GM23338 (cell line): ENCODE measurements at regions not wholly inside any gene's neighbourhood (a gene's known extent, or its start where the extent isn't known, plus 50 kb on each side); places are given as distances from the start of the nearest gene placed in this dataset.

Source experiments
- ATAC-seq: fragments of 200-7000 bp; cut with Tn5 transposase; 3 replicates; pipeline ENCODE4 v1.9.1; 2020
- DNase-seq: peaks from one replicate; pipeline ENCODE4 v3.0.0-alpha.2; 2015; ENCODE audit warnings: low spot score
- H2AFZ ChIP-seq: fragments of 200-600 bp; sonication (generic); 2 replicates; pipeline ENCODE4 v1.8.0; 2016; ENCODE audit warnings: antibody characterized with exemption, mild to moderate bottlenecking, moderate library complexity
- H3F3A ChIP-seq: fragments of 200-600 bp; sonication (generic); replicated peaks from 2 replicates; pipeline ENCODE4 v1.8.0; 2017; ENCODE audit warnings: antibody characterized with exemption, mixed run types, low read depth
- H3K27ac ChIP-seq: fragments of 200-600 bp; sonication (generic); 2 replicates; pipeline ENCODE4 v1.6.1; 2016; ENCODE audit warnings: low read depth
- H3K27me3 ChIP-seq: fragments of 200-600 bp; sonication (generic); 2 replicates; pipeline ENCODE4 v1.8.0; 2016; ENCODE audit warnings: mild to moderate bottlenecking, mixed run types, moderate library complexity; ENCODE audit not compliant: insufficient read depth
- H3K36me3 ChIP-seq: fragments of 200-600 bp; sonication (generic); 2 replicates; pipeline ENCODE4 v1.8.0; 2016; ENCODE audit warnings: mild to moderate bottlenecking; ENCODE audit not compliant: insufficient read depth
- H3K4me1 ChIP-seq: fragments of 200-600 bp; sonication (generic); 2 replicates; pipeline ENCODE4 v1.8.0; 2016; ENCODE audit warnings: mild to moderate bottlenecking, moderate library complexity; ENCODE audit not compliant: insufficient read depth
- H3K4me2 ChIP-seq: fragments of 200-600 bp; sonication (generic); 2 replicates; pipeline ENCODE4 v1.7.1; 2017; ENCODE audit warnings: mixed run types
- H3K4me3 ChIP-seq: fragments of 200-600 bp; sonication (generic); 2 replicates; pipeline ENCODE4 v1.6.1; 2016; ENCODE audit warnings: mixed run types
- H3K79me2 ChIP-seq: fragments of 200-600 bp; sonication (generic); replicated peaks from 2 replicates; pipeline ENCODE4 v1.8.0; 2017; ENCODE audit warnings: mild to moderate bottlenecking; ENCODE audit not compliant: insufficient read depth
- H3K9me2 ChIP-seq: fragments of 200-600 bp; sonication (generic); 2 replicates; pipeline ENCODE4 v1.8.0; 2017; ENCODE audit not compliant: insufficient read depth
- H4K20me1 ChIP-seq: fragments of 200-600 bp; sonication (generic); replicated peaks from 2 replicates; pipeline ENCODE4 v1.8.0; 2017; ENCODE audit warnings: mild to moderate bottlenecking; ENCODE audit not compliant: insufficient read depth
- H3K27ac Mint-ChIP-seq: 2 replicates; pipeline ENCODE4 v1.8.0; 2020; ENCODE audit warnings: inconsistent platforms, mild to moderate bottlenecking, moderate library complexity, mixed read lengths
- H3K27me3 Mint-ChIP-seq: 3 replicates; pipeline ENCODE4 v1.8.0; 2022; ENCODE audit warnings: low read depth, mild to moderate bottlenecking, moderate library complexity, mixed read lengths, inconsistent platforms; ENCODE audit not compliant: insufficient read depth, poor library complexity
- H3K36me3 Mint-ChIP-seq: 3 replicates; pipeline ENCODE4 v1.8.0; 2021; ENCODE audit warnings: low read depth, mild to moderate bottlenecking, inconsistent platforms, moderate library complexity, mixed read lengths
- H3K4me1 Mint-ChIP-seq: 3 replicates; pipeline ENCODE4 v1.8.0; 2020; ENCODE audit warnings: mild to moderate bottlenecking, inconsistent platforms, mixed read lengths
- H3K4me3 Mint-ChIP-seq: 3 replicates; pipeline ENCODE4 v1.8.0; 2021; ENCODE audit warnings: moderate library complexity, mild to moderate bottlenecking, inconsistent platforms, mixed read lengths
- H3K9me3 Mint-ChIP-seq: 3 replicates; pipeline ENCODE4 v1.8.0; 2020; ENCODE audit warnings: moderate library complexity, mild to moderate bottlenecking, inconsistent platforms, mixed read lengths
- CREB1 ChIP-seq: fragments of 250-450 bp; sonication (Bioruptor Pico); IDR thresholded peaks from 2 replicates; pipeline ENCODE4 v1.5.0; 2020; ENCODE audit warnings: low read depth, mild to moderate bottlenecking, moderate library complexity
- ETS1 ChIP-seq: IDR thresholded peaks from 2 replicates; pipeline ENCODE4 v1.6.1; 2016; ENCODE audit warnings: antibody characterized with exemption
- EZH2 ChIP-seq: fragments of 200-600 bp; sonication (generic); IDR thresholded peaks from one replicate; pipeline ENCODE4 v1.8.0; 2017; ENCODE audit warnings: antibody characterized with exemption, mild to moderate bottlenecking, low read depth; ENCODE audit not compliant: unreplicated experiment
- JUNB ChIP-seq: IDR thresholded peaks from one replicate; pipeline ENCODE4 v1.6.1; 2016; ENCODE audit warnings: antibody characterized with exemption; ENCODE audit not compliant: unreplicated experiment
- NANOG ChIP-seq: IDR thresholded peaks from 2 replicates; pipeline ENCODE4 v1.6.1; 2016; ENCODE audit warnings: antibody characterized with exemption, borderline replicate concordance
- POLR2AphosphoS5 ChIP-seq: IDR thresholded peaks from 2 replicates; pipeline ENCODE4 v1.6.1; 2016; ENCODE audit warnings: antibody characterized with exemption, low read depth
- STAT1 ChIP-seq: IDR thresholded peaks from one replicate; pipeline ENCODE4 v1.6.1; 2016; ENCODE audit warnings: antibody characterized with exemption; ENCODE audit not compliant: unreplicated experiment
- ZNF331 ChIP-seq: fragments of 250-450 bp; sonication (Bioruptor Pico); IDR thresholded peaks from 2 replicates; pipeline ENCODE4 v1.5.0; 2020; ENCODE audit warnings: low read depth, mild to moderate bottlenecking, moderate library complexity
- TF ChIP-seq, protein P1 (sequence below), 2 experiments: fragments of 200-600 bp in 1 of 2; sonication (generic) in 1 of 2; conservative IDR thresholded peaks; 2 replicates each; pipeline versions ENCODE4 v1.5.1 to v1.6.1; 2016 to 2017; ENCODE audit warnings: antibody characterized with exemption in 2 of 2, low read depth in 2 of 2, mild to moderate bottlenecking in 2 of 2, moderate library complexity in 1 of 2

DNA sequence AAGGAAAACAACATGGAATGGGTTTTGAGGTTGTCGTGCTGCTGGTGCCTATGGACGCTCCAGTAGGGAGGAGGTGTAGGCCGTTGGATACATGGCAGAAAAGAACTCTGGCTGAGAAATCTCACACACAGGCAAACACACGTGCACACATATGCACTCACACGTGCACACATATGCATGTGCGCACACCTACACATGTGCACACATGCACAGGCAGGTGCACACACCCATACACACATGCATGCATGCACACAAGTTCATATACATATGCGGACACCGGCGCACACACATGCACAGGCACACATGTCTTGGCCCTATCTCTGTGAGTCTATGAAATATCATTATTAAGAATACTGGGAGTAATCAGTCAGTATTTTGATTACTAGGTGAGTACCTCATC is 150.4 kb downstream of the LRRC30 start (continued):
- no peak for TF ChIP-seq ETS1
- no peak for TF ChIP-seq NANOG
- no peak for TF ChIP-seq ZNF331 (CRISPR knock-in tag)
- no peak for TF ChIP-seq CREB1 (CRISPR knock-in tag)
- TF ChIP-seq JUNB: no peak
- TF ChIP-seq POLR2AphosphoS5: no peak
- TF ChIP-seq, protein P1, sequence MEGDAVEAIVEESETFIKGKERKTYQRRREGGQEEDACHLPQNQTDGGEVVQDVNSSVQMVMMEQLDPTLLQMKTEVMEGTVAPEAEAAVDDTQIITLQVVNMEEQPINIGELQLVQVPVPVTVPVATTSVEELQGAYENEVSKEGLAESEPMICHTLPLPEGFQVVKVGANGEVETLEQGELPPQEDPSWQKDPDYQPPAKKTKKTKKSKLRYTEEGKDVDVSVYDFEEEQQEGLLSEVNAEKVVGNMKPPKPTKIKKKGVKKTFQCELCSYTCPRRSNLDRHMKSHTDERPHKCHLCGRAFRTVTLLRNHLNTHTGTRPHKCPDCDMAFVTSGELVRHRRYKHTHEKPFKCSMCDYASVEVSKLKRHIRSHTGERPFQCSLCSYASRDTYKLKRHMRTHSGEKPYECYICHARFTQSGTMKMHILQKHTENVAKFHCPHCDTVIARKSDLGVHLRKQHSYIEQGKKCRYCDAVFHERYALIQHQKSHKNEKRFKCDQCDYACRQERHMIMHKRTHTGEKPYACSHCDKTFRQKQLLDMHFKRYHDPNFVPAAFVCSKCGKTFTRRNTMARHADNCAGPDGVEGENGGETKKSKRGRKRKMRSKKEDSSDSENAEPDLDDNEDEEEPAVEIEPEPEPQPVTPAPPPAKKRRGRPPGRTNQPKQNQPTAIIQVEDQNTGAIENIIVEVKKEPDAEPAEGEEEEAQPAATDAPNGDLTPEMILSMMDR (conservative IDR thresholded peaks at IDR 0.05; ENCODE audit: low read depth in 2 of 2): no peak

DNA sequence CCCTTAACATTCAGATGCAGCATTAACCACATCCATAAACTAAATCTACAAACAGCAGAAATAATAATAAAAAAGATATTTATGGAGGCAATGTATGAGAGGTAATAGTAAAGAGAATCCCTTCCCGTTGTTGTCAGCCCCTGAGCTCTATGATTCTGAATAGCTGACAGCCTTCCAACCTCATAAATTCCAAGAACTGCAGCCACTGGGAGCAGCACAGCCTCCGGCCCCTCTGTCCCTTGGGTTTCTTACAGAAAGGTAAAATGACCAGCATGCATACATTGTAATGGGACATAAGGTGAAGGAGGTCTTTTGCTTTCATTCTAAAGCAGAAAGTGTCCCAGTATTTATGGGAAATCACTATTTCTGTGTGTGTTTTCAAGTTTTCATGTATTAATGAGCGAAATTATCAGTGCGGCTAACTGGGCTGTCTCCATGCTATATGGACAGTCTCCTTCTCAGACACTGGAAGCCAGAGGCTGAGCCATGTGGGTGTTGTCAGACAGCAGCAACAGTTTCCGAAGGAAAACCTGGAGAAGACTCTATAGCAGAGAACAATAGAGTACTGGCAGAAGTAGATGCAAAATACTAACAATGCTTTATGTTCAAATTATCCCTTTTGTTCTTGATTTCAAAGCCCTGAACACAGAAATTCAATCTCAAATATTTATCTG is 151.6 kb downstream of the LRRC30 start:
- Histone ChIP-seq H3K79me2 (no peaks in the 10 kb centered on the region), H3K4me3 (no peak overlapping the region), H3F3A (no peaks in the 10 kb centered on the region), H2AFZ (peak overlapping the region; percentile 14; the same call in 1 of the 2 replicates), H3K36me3 (no peaks in the 10 kb centered on the region), H3K27me3 (no peaks in the 10 kb centered on the region), H3K4me2 (no peak overlapping the region), H3K4me1 (no peaks in the 10 kb centered on the region), H3K9me2 (no peaks in the 10 kb centered on the region), H3K27ac (no peak overlapping the region), H4K20me1 (no peaks in the 10 kb centered on the region)
- Mint-ChIP-seq H3K27me3 (peaks cover 2% of the 10 kb centered on the region), H3K9me3 (no peaks in the 10 kb centered on the region; the same call in 2 of the 3 replicates), H3K4me1 (peaks cover 28% of the 10 kb centered on the region), H3K4me3 (no peak overlapping the region), H3K36me3 (no peaks in the 10 kb centered on the region), H3K27ac (no peak overlapping the region)
- ATAC-seq: 0 out of 3 replicates have a peak, but pooled peaks have one; percentile 23
- no peak for DNase-seq
- TF ChIP-seq JUNB: no peak
- no peak for TF ChIP-seq STAT1

GRCh38 chr18:7383002-7383980 is 152.4 kb downstream of the LRRC30 start:
- no peaks in the 10 kb centered on the region; the same call in 2 of the 3 replicates for H3K9me3 Mint-ChIP-seq
- TF ChIP-seq ZNF331 (CRISPR knock-in tag) (no peak), JUNB (no peak), NANOG (no peak), POLR2AphosphoS5 (no peak), ETS1 (no peak), STAT1 (no peak), EZH2 (no peak)
- TF ChIP-seq, protein P1 (conservative IDR thresholded peaks at IDR 0.05; ENCODE audit: low read depth in 2 of 2): no peak

More at GRCh38 chr18:7383002-7383980, 152.4 kb downstream of the LRRC30 start:
- Histone ChIP-seq H3K27ac (no peak overlapping the region), H4K20me1 (no peaks in the 10 kb centered on the region), H3K9me2 (no peaks in the 10 kb centered on the region), H3K4me2 (no peak overlapping the region), H3F3A (no peaks in the 10 kb centered on the region), H3K36me3 (no peaks in the 10 kb centered on the region), H3K4me1 (no peaks in the 10 kb centered on the region), H2AFZ (peak overlapping the region; percentile 56), H3K27me3 (no peaks in the 10 kb centered on the region), H3K4me3 (no peak overlapping the region), H3K79me2 (no peaks in the 10 kb centered on the region)
- H3K4me1 Mint-ChIP-seq: peaks cover 28% of the 10 kb centered on the region
- no peak overlapping the region for H3K4me3 Mint-ChIP-seq
- ATAC-seq (no peak), DNase-seq (no peak)
- peaks cover 2% of the 10 kb centered on the region for H3K27me3 Mint-ChIP-seq
- H3K27ac Mint-ChIP-seq: no peak overlapping the region
- H3K36me3 Mint-ChIP-seq: no peaks in the 10 kb centered on the region
